CD8-positive, alpha-beta memory T cell (primary cell): ENCODE measurements at regions not wholly inside any gene's neighbourhood (a gene's known extent, or its start where the extent isn't known, plus 50 kb on each side); places are given as distances from the start of the nearest gene placed in this dataset.

Experiments used
- CTCF ChIA-PET: fragments of 350-600 bp; sonication (Branson Sonifier 250); formaldehyde crosslinking; loops from one replicate; lab custom pipeline; 2021; ENCODE audit warnings: antibody characterized with exemption; lab: Charles Lee
- POLR2A ChIA-PET: fragments of 350-600 bp; sonication (Branson Sonifier 250); formaldehyde crosslinking; loops from one replicate; lab custom pipeline; 2021; ENCODE audit warnings: antibody characterized with exemption; lab: Charles Lee
- DNase-seq, 5 donors: peaks; one replicate each; pipeline versions ENCODE4 v3.0.0 to v3.0.0-alpha.2; 2020 to 2022; ENCODE audit warnings: mixed read lengths in 1 of 5
- H3K27ac ChIP-seq: one replicate; pipeline ENCODE4 v1.7.0; 2013; ENCODE audit warnings: low read depth, mild to moderate bottlenecking, low read length, moderate library complexity
- H3K27me3 ChIP-seq: 2 replicates; pipeline ENCODE4 v1.7.0; 2013; ENCODE audit warnings: low read length, mild to moderate bottlenecking; ENCODE audit not compliant: insufficient read depth, poor library complexity, severe bottlenecking
- H3K36me3 ChIP-seq: 2 replicates; pipeline ENCODE4 v1.7.0; 2013; ENCODE audit warnings: mild to moderate bottlenecking, low read length, moderate library complexity; ENCODE audit not compliant: insufficient read depth
- H3K4me1 ChIP-seq: 2 replicates; pipeline ENCODE4 v1.7.0; 2013; ENCODE audit warnings: mild to moderate bottlenecking, low read length, moderate library complexity; ENCODE audit not compliant: insufficient read depth
- H3K4me3 ChIP-seq: 2 replicates; pipeline ENCODE4 v1.7.0; 2013; ENCODE audit warnings: mild to moderate bottlenecking, low read length
- H3K9me3 ChIP-seq: 2 replicates; pipeline ENCODE4 v1.7.0; 2013; ENCODE audit warnings: mild to moderate bottlenecking, low read length
- H3K27ac Mint-ChIP-seq, 8 donors: one replicate each; pipeline ENCODE4 v1.8.0; 2020 to 2021; ENCODE audit warnings: mixed read lengths in 8 of 8, mild to moderate bottlenecking in 6 of 8, inconsistent platforms in 3 of 8, moderate library complexity in 3 of 8
- H3K27me3 Mint-ChIP-seq, 2 donors: one replicate each; pipeline ENCODE4 v1.8.0; 2020 to 2021; ENCODE audit warnings: mixed read lengths in 2 of 2, mild to moderate bottlenecking in 1 of 2, moderate library complexity in 1 of 2
- H3K36me3 Mint-ChIP-seq, 3 donors: one replicate each; pipeline ENCODE4 v1.8.0; 2020 to 2021; ENCODE audit warnings: mixed read lengths in 3 of 3, inconsistent platforms in 1 of 3, mild to moderate bottlenecking in 1 of 3
- H3K4me1 Mint-ChIP-seq, 3 donors: one replicate each; pipeline ENCODE4 v1.8.0; 2020 to 2021; ENCODE audit warnings: mixed read lengths in 3 of 3, inconsistent platforms in 1 of 3, mild to moderate bottlenecking in 1 of 3
- H3K4me3 Mint-ChIP-seq, 7 donors: one replicate each; pipeline ENCODE4 v1.8.0; 2020 to 2021; ENCODE audit warnings: mixed read lengths in 7 of 7, mild to moderate bottlenecking in 6 of 7, moderate library complexity in 4 of 7, inconsistent platforms in 2 of 7
- H3K9me3 Mint-ChIP-seq, 5 donors: one replicate each; pipeline ENCODE4 v1.8.0; 2020 to 2022; ENCODE audit warnings: mixed read lengths in 5 of 5, mild to moderate bottlenecking in 3 of 5, moderate library complexity in 2 of 5, inconsistent platforms in 1 of 5

GRCh38 chr6:115680621-115681020 lies 380.1 kb downstream of the FRK start:
- H3K36me3 ChIP-seq, result no peaks in the 10 kb centered on the region
- H3K9me3 ChIP-seq, result no peaks in the 10 kb centered on the region
- Mint-ChIP-seq H3K36me3 (no peaks in the 10 kb centered on the region), H3K27ac (no peak overlapping the region), H3K27me3 (no peaks in the 10 kb centered on the region), H3K9me3 (peaks cover 0 to 7% (median 3%) of the 10 kb centered on the region in 5 donors), H3K4me3 (no peak overlapping the region), H3K4me1 (no peaks in the 10 kb centered on the region)
- H3K27me3 ChIP-seq, result no peaks in the 10 kb centered on the region
- DNase-seq, result no peak
- H3K4me1 ChIP-seq, result no peaks in the 10 kb centered on the region
- ChIA-PET CTCF (no interaction called here), POLR2A (no interaction called here)
- H3K27ac ChIP-seq, result no peak overlapping the region
- H3K4me3 ChIP-seq, result no peak overlapping the region

GRCh38 chr6:115677198-115677597 lies 383.5 kb downstream of the FRK start:
- Histone ChIP-seq H3K4me1 (no peaks in the 10 kb centered on the region), H3K4me3 (no peak overlapping the region), H3K36me3 (no peaks in the 10 kb centered on the region), H3K9me3 (no peaks in the 10 kb centered on the region), H3K27ac (no peak overlapping the region), H3K27me3 (no peaks in the 10 kb centered on the region)
- Mint-ChIP-seq H3K36me3 (no peaks in the 10 kb centered on the region), H3K4me3 (no peak overlapping the region), H3K4me1 (no peaks in the 10 kb centered on the region), H3K27ac (no peak overlapping the region), H3K9me3 (peaks cover 0 to 8% (median 3%) of the 10 kb centered on the region in 5 donors), H3K27me3 (no peaks in the 10 kb centered on the region)
- CTCF ChIA-PET, result no interaction called here
- no peak for DNase-seq
- POLR2A ChIA-PET, result no interaction called here

GRCh38 chr6:115675443-115675842 lies 385.2 kb downstream of the FRK start:
- Mint-ChIP-seq H3K27me3 (no peaks in the 10 kb centered on the region), H3K27ac (no peak overlapping the region), H3K4me1 (no peaks in the 10 kb centered on the region), H3K4me3 (no peak overlapping the region), H3K36me3 (no peaks in the 10 kb centered on the region), H3K9me3 (peaks cover 0 to 8% (median 3%) of the 10 kb centered on the region in 5 donors)
- no peak overlapping the region for H3K27ac ChIP-seq
- ChIA-PET CTCF (no interaction called here), POLR2A (no interaction called here)
- H3K4me3 ChIP-seq, result no peak overlapping the region
- no peaks in the 10 kb centered on the region for H3K4me1 ChIP-seq
- DNase-seq, result no peak
- H3K36me3 ChIP-seq, result no peaks in the 10 kb centered on the region
- no peaks in the 10 kb centered on the region for H3K9me3 ChIP-seq
- no peaks in the 10 kb centered on the region for H3K27me3 ChIP-seq

GRCh38 chr6:115668781-115669180 lies 391.9 kb downstream of the FRK start:
- H3K36me3 ChIP-seq, result no peaks in the 10 kb centered on the region
- H3K27ac Mint-ChIP-seq, result no peak overlapping the region
- no peak overlapping the region for H3K4me3 ChIP-seq
- no peaks in the 10 kb centered on the region for H3K36me3 Mint-ChIP-seq
- no peaks in the 10 kb centered on the region for H3K4me1 Mint-ChIP-seq
- H3K27me3 ChIP-seq, result no peaks in the 10 kb centered on the region
- H3K9me3 ChIP-seq, result no peaks in the 10 kb centered on the region
- no peaks in the 10 kb centered on the region for H3K4me1 ChIP-seq
- no peak overlapping the region for H3K4me3 Mint-ChIP-seq
- POLR2A ChIA-PET, result no interaction called here
- DNase-seq, result no peak
- CTCF ChIA-PET, result no interaction called here
- H3K27ac ChIP-seq, result no peak overlapping the region
- H3K27me3 Mint-ChIP-seq, result no peaks in the 10 kb centered on the region
- peaks cover 0 to 2% (median 0%) of the 10 kb centered on the region in 5 donors for H3K9me3 Mint-ChIP-seq

- Mint-ChIP-seq H3K27ac (no peak overlapping the region), H3K4me3 (no peak overlapping the region), H3K4me1 (no peaks in the 10 kb centered on the region), H3K9me3 (peaks cover 0 to 2% (median 0%) of the 10 kb centered on the region in 5 donors), H3K36me3 (no peaks in the 10 kb centered on the region), H3K27me3 (no peaks in the 10 kb centered on the region)
- Histone ChIP-seq H3K27ac (no peak overlapping the region), H3K9me3 (no peaks in the 10 kb centered on the region), H3K27me3 (no peaks in the 10 kb centered on the region), H3K4me3 (no peak overlapping the region), H3K4me1 (no peaks in the 10 kb centered on the region), H3K36me3 (no peaks in the 10 kb centered on the region)
- POLR2A ChIA-PET, result no interaction called here
- no peak for DNase-seq
- CTCF ChIA-PET, result no interaction called here
Measured at GRCh38 chr6:115668211-115668610, 392.5 kb downstream of the FRK start.

- no peak overlapping the region for H3K27ac Mint-ChIP-seq
- Histone ChIP-seq H3K4me3 (no peak overlapping the region), H3K36me3 (no peaks in the 10 kb centered on the region), H3K27ac (no peak overlapping the region), H3K27me3 (no peaks in the 10 kb centered on the region), H3K9me3 (no peaks in the 10 kb centered on the region), H3K4me1 (no peaks in the 10 kb centered on the region)
- H3K36me3 Mint-ChIP-seq, result no peaks in the 10 kb centered on the region
- ChIA-PET POLR2A (no interaction called here), CTCF (no interaction called here)
- H3K4me3 Mint-ChIP-seq, result no peak overlapping the region
- H3K27me3 Mint-ChIP-seq, result no peaks in the 10 kb centered on the region
- DNase-seq, result no peak
- H3K9me3 Mint-ChIP-seq, result peaks cover 0 to 2% (median 0%) of the 10 kb centered on the region in 5 donors
- no peaks in the 10 kb centered on the region for H3K4me1 Mint-ChIP-seq
Measured at GRCh38 chr6:115667478-115668026, 393.1 kb downstream of the FRK start.

- no peak overlapping the region for H3K4me3 ChIP-seq
- no peaks in the 10 kb centered on the region for H3K9me3 ChIP-seq
- no peaks in the 10 kb centered on the region for H3K27me3 ChIP-seq
- DNase-seq, result no peak
- H3K36me3 ChIP-seq, result no peaks in the 10 kb centered on the region
- H3K27ac ChIP-seq, result no peak overlapping the region
- ChIA-PET POLR2A (no interaction called here), CTCF (no interaction called here)
- Mint-ChIP-seq H3K27me3 (no peaks in the 10 kb centered on the region), H3K36me3 (no peaks in the 10 kb centered on the region), H3K4me3 (no peak overlapping the region), H3K27ac (no peak overlapping the region), H3K9me3 (peaks cover 0 to 2% (median 0%) of the 10 kb centered on the region in 5 donors), H3K4me1 (no peaks in the 10 kb centered on the region)
- no peaks in the 10 kb centered on the region for H3K4me1 ChIP-seq
Measured at GRCh38 chr6:115666997-115667396, 393.7 kb downstream of the FRK start.

- ChIA-PET CTCF (no interaction called here), POLR2A (no interaction called here)
- no peaks in the 10 kb centered on the region for H3K36me3 ChIP-seq
- H3K4me1 ChIP-seq, result no peaks in the 10 kb centered on the region
- Mint-ChIP-seq H3K27ac (no peak overlapping the region), H3K4me1 (no peaks in the 10 kb centered on the region), H3K4me3 (no peak overlapping the region), H3K27me3 (no peaks in the 10 kb centered on the region), H3K36me3 (no peaks in the 10 kb centered on the region), H3K9me3 (peaks cover 0 to 2% (median 0%) of the 10 kb centered on the region in 5 donors)
- no peak overlapping the region for H3K27ac ChIP-seq
- H3K9me3 ChIP-seq, result no peaks in the 10 kb centered on the region
- H3K27me3 ChIP-seq, result no peaks in the 10 kb centered on the region
- no peak for DNase-seq
- no peak overlapping the region for H3K4me3 ChIP-seq
Measured at GRCh38 chr6:115665310-115665709, 395.4 kb downstream of the FRK start.

- Histone ChIP-seq H3K4me3 (no peak overlapping the region), H3K27ac (no peak overlapping the region), H3K27me3 (no peaks in the 10 kb centered on the region), H3K9me3 (no peaks in the 10 kb centered on the region), H3K36me3 (no peaks in the 10 kb centered on the region), H3K4me1 (no peaks in the 10 kb centered on the region)
- no peaks in the 10 kb centered on the region for H3K36me3 Mint-ChIP-seq
- POLR2A ChIA-PET, result no interaction called here
- H3K9me3 Mint-ChIP-seq, result peaks cover 0 to 8% (median 4%) of the 10 kb centered on the region in 5 donors
- H3K4me1 Mint-ChIP-seq, result no peaks in the 10 kb centered on the region
- no peaks in the 10 kb centered on the region for H3K27me3 Mint-ChIP-seq
- CTCF ChIA-PET, result no interaction called here
- DNase-seq, result no peak
- H3K4me3 Mint-ChIP-seq, result no peak overlapping the region
- no peak overlapping the region for H3K27ac Mint-ChIP-seq
Measured at GRCh38 chr6:115663681-115664080, 397.0 kb downstream of the FRK start.
